ENCODE measurements at regions not wholly inside any gene's neighbourhood (a gene's known extent, or its start where the extent isn't known, plus 50 kb on each side); places are given as distances from the start of the nearest gene placed in this dataset.

- no peak overlapping the region for H3K4me3 ChIP-seq (ENCODE audit: low read depth, low read length)
- DNase-seq (ENCODE audit: low read depth), result no peak
- TF ChIP-seq CTCF (conservative IDR thresholded peaks at IDR 0.05; ENCODE audit: low read depth, low read length), result no peak
Observed at GRCh38 chr1:115538579-115538978, 103.2 kb upstream of the VANGL1 start.

GRCh38 chr1:115537415-115537814 lies 104.4 kb upstream of the VANGL1 start:
- no peak for TF ChIP-seq CTCF (conservative IDR thresholded peaks at IDR 0.05; ENCODE audit: low read depth, low read length)
- H3K4me3 ChIP-seq (ENCODE audit: low read depth, low read length), result no peak overlapping the region

GRCh38 chr1:115536279-115536816 lies 105.4 kb upstream of the VANGL1 start:
- no peak overlapping the region for H3K4me3 ChIP-seq (ENCODE audit: low read depth, low read length)
- no peak for TF ChIP-seq CTCF (conservative IDR thresholded peaks at IDR 0.05; ENCODE audit: low read depth, low read length)
- DNase-seq (ENCODE audit: low read depth), result no peak

More at GRCh38 chr1:115537415-115537814, 104.4 kb upstream of the VANGL1 start:
- DNase-seq (ENCODE audit: low read depth), result no peak

GRCh38 chr1:115534106-115534505 lies 107.7 kb upstream of the VANGL1 start:
- TF ChIP-seq CTCF (conservative IDR thresholded peaks at IDR 0.05; ENCODE audit: low read depth, low read length), result no peak
- DNase-seq (ENCODE audit: low read depth), result no peak
- no peak overlapping the region for H3K4me3 ChIP-seq (ENCODE audit: low read depth, low read length)

- no peak for DNase-seq (ENCODE audit: low read depth)
- TF ChIP-seq CTCF (conservative IDR thresholded peaks at IDR 0.05; ENCODE audit: low read depth, low read length), result no peak
- H3K4me3 ChIP-seq (ENCODE audit: low read depth, low read length), result no peak overlapping the region
Observed at GRCh38 chr1:115531631-115532264, 110.0 kb upstream of the VANGL1 start.

GRCh38 chr1:115530407-115530806 lies 111.4 kb upstream of the VANGL1 start:
- no peak overlapping the region for H3K4me3 ChIP-seq (ENCODE audit: low read depth, low read length)
- DNase-seq (ENCODE audit: low read depth), result no peak
- TF ChIP-seq CTCF (conservative IDR thresholded peaks at IDR 0.05; ENCODE audit: low read depth, low read length), result no peak
